ENCODE measurements at regions not wholly inside any gene's neighbourhood (a gene's known extent, or its start where the extent isn't known, plus 50 kb on each side); places are given as distances from the start of the nearest gene placed in this dataset.

GRCh38 chr13:91145571-91146205 is 201.8 kb upstream of the MIR17HG start:
- TF ChIP-seq YY1 (IDR thresholded peaks at IDR 0.05; ENCODE audit: insufficient read depth, insufficient read length) (no peak), SUZ12 (IDR thresholded peaks at IDR 0.05; ENCODE audit: extremely low read depth, insufficient read depth, insufficient read length) (no peak)
